ENCODE measurements at regions not wholly inside any gene's neighbourhood (a gene's known extent, or its start where the extent isn't known, plus 50 kb on each side); places are given as distances from the start of the nearest gene placed in this dataset.

DNA sequence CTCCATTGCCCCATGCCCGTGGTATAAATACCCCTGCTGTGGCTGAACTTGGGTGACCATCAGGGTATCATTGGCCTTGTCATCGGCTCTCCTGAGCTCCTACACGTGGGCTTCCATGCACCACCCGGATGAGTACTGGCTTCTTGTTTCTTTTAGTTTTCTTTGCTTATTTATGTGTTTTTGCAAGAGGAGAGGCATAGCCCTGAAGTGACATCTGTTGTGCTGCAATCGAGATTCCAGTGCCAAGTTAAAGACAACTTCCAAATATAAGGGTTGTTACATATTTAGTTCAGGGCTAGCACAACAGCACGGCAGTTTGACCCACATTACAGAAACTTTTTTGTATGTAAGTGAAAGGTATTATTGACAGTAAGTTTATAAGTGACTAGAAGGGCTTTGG, 1087.1 kb downstream of the TBC1D22A start:
- no peak for TF ChIP-seq POLR2A (IDR thresholded peaks at IDR 0.05; ENCODE audit: extremely low read depth, insufficient read length)
- TF ChIP-seq, protein P1, sequence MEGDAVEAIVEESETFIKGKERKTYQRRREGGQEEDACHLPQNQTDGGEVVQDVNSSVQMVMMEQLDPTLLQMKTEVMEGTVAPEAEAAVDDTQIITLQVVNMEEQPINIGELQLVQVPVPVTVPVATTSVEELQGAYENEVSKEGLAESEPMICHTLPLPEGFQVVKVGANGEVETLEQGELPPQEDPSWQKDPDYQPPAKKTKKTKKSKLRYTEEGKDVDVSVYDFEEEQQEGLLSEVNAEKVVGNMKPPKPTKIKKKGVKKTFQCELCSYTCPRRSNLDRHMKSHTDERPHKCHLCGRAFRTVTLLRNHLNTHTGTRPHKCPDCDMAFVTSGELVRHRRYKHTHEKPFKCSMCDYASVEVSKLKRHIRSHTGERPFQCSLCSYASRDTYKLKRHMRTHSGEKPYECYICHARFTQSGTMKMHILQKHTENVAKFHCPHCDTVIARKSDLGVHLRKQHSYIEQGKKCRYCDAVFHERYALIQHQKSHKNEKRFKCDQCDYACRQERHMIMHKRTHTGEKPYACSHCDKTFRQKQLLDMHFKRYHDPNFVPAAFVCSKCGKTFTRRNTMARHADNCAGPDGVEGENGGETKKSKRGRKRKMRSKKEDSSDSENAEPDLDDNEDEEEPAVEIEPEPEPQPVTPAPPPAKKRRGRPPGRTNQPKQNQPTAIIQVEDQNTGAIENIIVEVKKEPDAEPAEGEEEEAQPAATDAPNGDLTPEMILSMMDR (IDR thresholded peaks at IDR 0.05; ENCODE audit: low read depth, low read length), result no peak
- TF ChIP-seq, protein P2, sequence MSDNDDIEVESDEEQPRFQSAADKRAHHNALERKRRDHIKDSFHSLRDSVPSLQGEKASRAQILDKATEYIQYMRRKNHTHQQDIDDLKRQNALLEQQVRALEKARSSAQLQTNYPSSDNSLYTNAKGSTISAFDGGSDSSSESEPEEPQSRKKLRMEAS (IDR thresholded peaks at IDR 0.05; ENCODE audit: low read depth, low read length), result no peak

Measured in NB4 (cell line).